Mesendoderm (in vitro differentiated cells): ENCODE measurements at regions not wholly inside any gene's neighbourhood (a gene's known extent, or its start where the extent isn't known, plus 50 kb on each side); places are given as distances from the start of the nearest gene placed in this dataset.

Source experiments
- DNase-seq: peaks from one replicate; pipeline ENCODE4 v3.0.0; 2013
- H2AK5ac ChIP-seq: 2 replicates; pipeline ENCODE4 v1.6.1; 2013; ENCODE audit warnings: low read length, inconsistent platforms
- H2BK120ac ChIP-seq: 2 replicates; pipeline ENCODE4 v1.6.1; 2013; ENCODE audit warnings: low read depth, mild to moderate bottlenecking, low read length, moderate library complexity, mixed read lengths
- H2BK15ac ChIP-seq: replicated peaks from 2 replicates; pipeline ENCODE4 v1.6.1; 2013; ENCODE audit warnings: low read depth, mild to moderate bottlenecking, moderate library complexity
- H2BK5ac ChIP-seq: 2 replicates; pipeline ENCODE4 v1.6.1; 2013; ENCODE audit warnings: low read length, inconsistent platforms
- H3K18ac ChIP-seq: 2 replicates; pipeline ENCODE4 v1.6.1; 2013; ENCODE audit warnings: mild to moderate bottlenecking, low read length, mixed read lengths
- H3K23ac ChIP-seq: one replicate; pipeline ENCODE4 v1.6.1; 2013; ENCODE audit warnings: low read length
- H3K27ac ChIP-seq: 2 replicates; pipeline ENCODE4 v1.5.1; 2013; ENCODE audit warnings: low read depth, mild to moderate bottlenecking, inconsistent platforms, low read length, moderate library complexity
- H3K27me3 ChIP-seq: 2 replicates; pipeline ENCODE4 v1.6.1; 2013; ENCODE audit warnings: low read length, control low read depth, mild to moderate bottlenecking, inconsistent platforms; ENCODE audit not compliant: insufficient read depth, poor library complexity
- H3K36me3 ChIP-seq: 2 replicates; pipeline ENCODE4 v1.6.1; 2013; ENCODE audit warnings: low read length, inconsistent platforms; ENCODE audit not compliant: control insufficient read depth, insufficient read depth
- H3K4ac ChIP-seq: one replicate; pipeline ENCODE4 v1.6.1; 2013; ENCODE audit warnings: low read depth, mild to moderate bottlenecking, low read length, moderate library complexity
- H3K4me1 ChIP-seq: 2 replicates; pipeline ENCODE4 v1.6.1; 2013; ENCODE audit warnings: low read depth, low read length, inconsistent platforms; ENCODE audit not compliant: control insufficient read depth
- H3K4me2 ChIP-seq: 2 replicates; pipeline ENCODE4 v1.6.1; 2013; ENCODE audit warnings: low read length
- H3K4me3 ChIP-seq: 2 replicates; pipeline ENCODE4 v1.5.1; 2013; ENCODE audit warnings: mild to moderate bottlenecking, low read length
- H3K56ac ChIP-seq: one replicate; pipeline ENCODE4 v1.6.1; 2013; ENCODE audit warnings: low read length
- H3K79me1 ChIP-seq: 2 replicates; pipeline ENCODE4 v1.6.1; 2013; ENCODE audit warnings: low read length, inconsistent platforms
- H3K79me2 ChIP-seq: 2 replicates; pipeline ENCODE4 v1.6.1; 2013; ENCODE audit warnings: mild to moderate bottlenecking, low read length; ENCODE audit not compliant: control insufficient read depth, insufficient read depth
- H3K9ac ChIP-seq: 2 replicates; pipeline ENCODE4 v1.6.1; 2013; ENCODE audit warnings: low read length, inconsistent platforms
- H4K5ac ChIP-seq: one replicate; pipeline ENCODE4 v1.6.1; 2013; ENCODE audit warnings: low read length
- H4K8ac ChIP-seq: one replicate; pipeline ENCODE4 v1.6.1; 2013; ENCODE audit warnings: low read depth, mild to moderate bottlenecking, control low read depth, low read length, moderate library complexity
- WGBS: extraction: QIAGEN DNeasy Blood & Tissue Kit; methylation state at CpG from one replicate; pipeline ENCODE4 v1.1.7; 2013; ENCODE audit warnings: low lambda C conversion rate, missing lambda C conversion rate; ENCODE audit not compliant: insufficient coverage; ENCODE audit errors: extremely low coverage; 5-methylcytosine and 5-hydroxymethylcytosine counted together

DNA sequence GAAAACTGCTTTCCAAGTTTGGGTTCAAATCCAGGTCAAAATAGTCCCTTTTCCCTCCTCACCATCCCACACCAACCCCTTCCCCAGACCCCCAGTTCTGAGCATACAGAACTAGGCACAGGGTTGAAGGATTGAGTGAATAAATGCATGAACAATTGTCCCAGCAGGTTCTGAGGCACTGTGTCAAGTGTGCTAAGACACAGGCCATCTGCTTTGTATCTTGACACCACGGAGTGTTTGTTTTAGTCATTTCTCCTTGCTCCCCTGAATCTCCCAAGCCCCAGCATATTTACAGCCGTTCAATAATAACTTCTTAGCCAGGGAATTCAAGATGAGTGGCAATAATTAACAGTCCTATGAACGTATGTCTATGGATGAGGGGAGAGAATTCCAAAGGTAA lies 102.8 kb upstream of the JARID2 start:
- Histone ChIP-seq H3K4me1 (no peaks in the 10 kb centered on the region), H3K56ac (no peak overlapping the region), H2BK120ac (no peak overlapping the region), H3K23ac (no peak overlapping the region), H2BK5ac (no peak overlapping the region), H3K4me2 (no peak overlapping the region), H2BK15ac (no peak overlapping the region), H4K8ac (no peak overlapping the region), H3K79me2 (no peaks in the 10 kb centered on the region), H3K4ac (no peak overlapping the region), H2AK5ac (no peak overlapping the region), H3K27me3 (no peaks in the 10 kb centered on the region), H3K79me1 (no peaks in the 10 kb centered on the region), H3K4me3 (no peak overlapping the region), H3K36me3 (no peaks in the 10 kb centered on the region), H3K18ac (no peak overlapping the region), H4K5ac (no peak overlapping the region), H3K27ac (no peak overlapping the region), H3K9ac (no peak overlapping the region)
- WGBS: no CpG with 5 or more reads among the region's 3 CpGs
- no peak for DNase-seq

DNA sequence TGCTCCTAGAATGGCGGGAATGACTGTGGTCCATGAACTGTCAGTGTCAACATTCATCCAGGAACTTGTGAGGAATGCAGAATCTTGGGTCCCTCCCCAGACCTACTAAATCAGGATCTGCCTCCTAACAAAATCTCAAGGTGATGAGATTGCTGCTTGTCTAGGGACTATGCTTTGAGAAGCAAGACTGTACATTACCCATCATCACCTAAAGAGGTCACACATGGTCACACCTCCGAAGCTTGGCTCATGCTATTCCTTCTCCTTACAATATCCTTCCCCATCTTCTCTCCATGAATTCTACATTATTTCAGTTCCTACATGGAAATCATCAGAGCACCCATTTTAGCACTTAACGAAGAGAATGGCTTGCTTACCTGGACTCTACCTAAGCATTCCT lies 102.3 kb upstream of the JARID2 start:
- Histone ChIP-seq H3K56ac (no peak overlapping the region), H3K4ac (no peak overlapping the region), H2AK5ac (no peak overlapping the region), H3K79me2 (no peaks in the 10 kb centered on the region), H3K79me1 (no peaks in the 10 kb centered on the region), H3K27me3 (no peaks in the 10 kb centered on the region), H4K8ac (no peak overlapping the region), H2BK5ac (no peak overlapping the region), H3K4me1 (no peaks in the 10 kb centered on the region), H4K5ac (no peak overlapping the region), H3K4me2 (no peak overlapping the region), H2BK120ac (no peak overlapping the region), H3K9ac (no peak overlapping the region), H2BK15ac (no peak overlapping the region), H3K4me3 (no peak overlapping the region), H3K36me3 (no peaks in the 10 kb centered on the region), H3K23ac (no peak overlapping the region), H3K27ac (no peak overlapping the region), H3K18ac (no peak overlapping the region)
- DNase-seq: no peak
- WGBS: no CpG with 5 or more reads among the region's 3 CpGs

DNA sequence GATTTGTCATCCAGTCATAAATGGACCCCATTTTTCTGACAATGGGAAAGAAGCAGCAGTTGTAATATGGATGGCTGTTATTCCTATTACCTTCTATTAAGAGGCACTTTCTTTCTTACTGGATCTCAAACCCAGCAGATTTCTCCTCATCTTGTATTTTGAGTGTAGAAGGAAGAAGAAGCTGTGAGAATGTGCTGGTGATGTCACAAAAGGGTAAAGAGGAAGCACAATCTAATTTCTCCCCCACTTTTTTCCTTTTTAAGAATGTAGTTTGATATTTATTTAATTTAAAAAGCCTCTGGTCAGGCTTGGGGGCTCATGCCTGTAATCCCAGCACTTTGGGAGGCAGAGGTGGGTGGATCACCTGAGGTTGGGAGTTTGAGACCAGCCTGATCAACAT lies 100.0 kb upstream of the JARID2 start:
- H4K5ac ChIP-seq: no peak overlapping the region
- no peak overlapping the region for H4K8ac ChIP-seq
- no peaks in the 10 kb centered on the region for H3K36me3 ChIP-seq
- H2BK5ac ChIP-seq: no peak overlapping the region
- no peak overlapping the region for H3K56ac ChIP-seq
- H3K4me1 ChIP-seq: no peaks in the 10 kb centered on the region
- no peak overlapping the region for H3K4me2 ChIP-seq
- H3K27me3 ChIP-seq: no peaks in the 10 kb centered on the region
- H3K23ac ChIP-seq: no peak overlapping the region
- no peak overlapping the region for H3K18ac ChIP-seq
- H2BK120ac ChIP-seq: no peak overlapping the region
- H3K79me2 ChIP-seq: no peaks in the 10 kb centered on the region
- no peaks in the 10 kb centered on the region for H3K79me1 ChIP-seq
- H3K4me3 ChIP-seq: no peak overlapping the region
- no peak overlapping the region for H3K27ac ChIP-seq
- no peak overlapping the region for H2BK15ac ChIP-seq
- no peak for DNase-seq
- no peak overlapping the region for H3K4ac ChIP-seq
- H2AK5ac ChIP-seq: no peak overlapping the region
- no peak overlapping the region for H3K9ac ChIP-seq

DNA sequence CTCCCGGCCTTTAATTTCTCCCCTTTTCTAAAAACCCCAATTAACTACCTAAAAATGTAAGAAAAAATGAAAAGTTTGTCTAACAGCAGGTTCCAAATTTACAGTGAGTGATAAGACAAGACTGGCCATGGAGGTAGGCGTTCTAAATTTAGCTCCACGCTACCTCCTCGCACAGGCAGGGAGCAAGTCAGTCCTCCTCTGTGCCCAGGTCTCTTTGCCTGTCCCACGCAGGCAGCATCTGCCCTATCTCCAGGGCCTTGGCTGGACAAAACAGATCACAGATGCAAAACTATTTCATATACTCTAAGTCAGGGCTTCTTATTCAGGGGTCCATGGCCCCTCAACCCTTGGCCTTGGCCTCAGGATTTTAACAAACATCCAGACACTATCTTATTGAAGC lies 98.0 kb upstream of the JARID2 start:
- Histone ChIP-seq H3K18ac (no peak overlapping the region), H3K4ac (no peak overlapping the region), H3K27me3 (no peaks in the 10 kb centered on the region), H3K79me2 (no peaks in the 10 kb centered on the region), H3K9ac (no peak overlapping the region), H3K56ac (no peak overlapping the region), H2BK5ac (no peak overlapping the region), H3K4me2 (no peak overlapping the region), H2BK120ac (no peak overlapping the region), H2BK15ac (no peak overlapping the region), H4K5ac (no peak overlapping the region), H3K36me3 (no peaks in the 10 kb centered on the region), H4K8ac (no peak overlapping the region), H3K79me1 (no peaks in the 10 kb centered on the region), H3K27ac (no peak overlapping the region), H3K23ac (no peak overlapping the region), H3K4me1 (no peaks in the 10 kb centered on the region), H2AK5ac (no peak overlapping the region), H3K4me3 (no peak overlapping the region)
- WGBS: no CpG with 5 or more reads among the region's 5 CpGs
- no peak for DNase-seq

DNA sequence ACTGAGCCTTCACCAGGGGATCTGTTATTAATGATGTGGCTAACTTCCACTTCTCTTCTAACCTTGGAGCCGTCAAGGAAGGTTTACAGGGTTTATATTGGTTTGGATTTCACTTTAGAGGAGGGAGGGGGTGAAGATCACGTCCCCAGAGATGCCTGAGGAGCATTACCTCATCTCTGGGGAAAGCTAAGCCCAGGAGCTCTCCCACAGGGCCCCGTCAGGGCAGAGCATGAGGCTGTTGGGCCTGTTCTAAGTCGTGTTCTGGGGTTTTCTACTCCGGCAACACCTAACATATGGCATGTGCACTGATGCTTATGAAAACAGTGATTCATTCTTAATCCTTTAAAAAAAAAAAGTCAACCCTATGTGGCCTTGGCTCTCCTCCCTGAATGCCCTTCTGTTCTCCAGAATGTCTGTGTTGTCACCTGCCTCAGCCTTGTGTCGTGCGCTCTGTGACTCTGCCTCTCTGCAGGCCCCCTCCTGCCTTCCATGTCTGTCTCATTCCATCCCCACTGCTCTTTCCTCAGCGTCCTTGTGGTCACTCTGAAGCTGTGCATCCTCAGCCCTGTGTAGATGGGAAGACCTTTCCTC lies 97.4 kb upstream of the JARID2 start:
- H3K23ac ChIP-seq: no peak overlapping the region
- H3K27ac ChIP-seq: no peak overlapping the region
- H4K5ac ChIP-seq: no peak overlapping the region
- no peaks in the 10 kb centered on the region for H3K4me1 ChIP-seq
- H3K18ac ChIP-seq: no peak overlapping the region
- H3K36me3 ChIP-seq: no peaks in the 10 kb centered on the region
- H3K4me3 ChIP-seq: no peak overlapping the region
- H3K27me3 ChIP-seq: no peaks in the 10 kb centered on the region
- H2BK15ac ChIP-seq: no peak overlapping the region
- H3K56ac ChIP-seq: no peak overlapping the region
- H4K8ac ChIP-seq: no peak overlapping the region
- no peak overlapping the region for H2BK5ac ChIP-seq
- H3K4ac ChIP-seq: no peak overlapping the region
- H3K79me1 ChIP-seq: no peaks in the 10 kb centered on the region
- H2AK5ac ChIP-seq: no peak overlapping the region
- WGBS: no CpG with 5 or more reads among the region's 8 CpGs
- H3K9ac ChIP-seq: no peak overlapping the region
- H2BK120ac ChIP-seq: no peak overlapping the region
- no peak overlapping the region for H3K4me2 ChIP-seq
- peak; percentile 48 for DNase-seq
- no peaks in the 10 kb centered on the region for H3K79me2 ChIP-seq

DNA sequence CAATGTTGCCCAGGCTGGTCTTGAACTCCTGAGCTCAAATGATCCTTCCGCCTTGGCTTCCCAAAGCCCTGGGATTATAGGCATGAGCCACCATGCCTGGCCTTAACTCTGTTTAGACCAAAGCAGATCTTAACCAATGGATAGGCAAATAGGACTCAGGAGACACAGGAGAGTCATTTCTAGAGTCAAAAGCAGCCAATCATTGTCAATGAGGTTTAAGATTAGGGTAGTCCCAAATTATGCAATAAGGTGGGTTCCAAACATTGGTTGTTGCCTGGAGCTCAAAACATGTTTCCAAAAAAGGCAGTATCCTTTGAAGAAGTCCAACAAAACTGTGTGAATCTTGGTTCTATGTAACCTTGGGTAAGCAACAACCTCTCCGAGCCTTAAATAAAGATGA lies 95.7 kb upstream of the JARID2 start:
- H3K56ac ChIP-seq: no peak overlapping the region
- no peak overlapping the region for H2AK5ac ChIP-seq
- H3K27me3 ChIP-seq: no peaks in the 10 kb centered on the region
- H3K79me2 ChIP-seq: no peaks in the 10 kb centered on the region
- no peak overlapping the region for H3K9ac ChIP-seq
- H3K18ac ChIP-seq: no peak overlapping the region
- no peak overlapping the region for H4K5ac ChIP-seq
- DNase-seq: no peak
- H3K36me3 ChIP-seq: no peaks in the 10 kb centered on the region
- no peak overlapping the region for H3K27ac ChIP-seq
- H3K4me3 ChIP-seq: no peak overlapping the region
- WGBS: no CpG with 5 or more reads among the region's 2 CpGs
- no peak overlapping the region for H2BK5ac ChIP-seq
- no peak overlapping the region for H3K23ac ChIP-seq
- H3K4me2 ChIP-seq: no peak overlapping the region
- H3K4ac ChIP-seq: no peak overlapping the region
- no peak overlapping the region for H4K8ac ChIP-seq
- no peaks in the 10 kb centered on the region for H3K79me1 ChIP-seq
- no peak overlapping the region for H2BK15ac ChIP-seq
- H3K4me1 ChIP-seq: no peaks in the 10 kb centered on the region
- H2BK120ac ChIP-seq: no peak overlapping the region
